ENCODE measurements at regions not wholly inside any gene's neighbourhood (a gene's known extent, or its start where the extent isn't known, plus 50 kb on each side); places are given as distances from the start of the nearest gene placed in this dataset.

DNA sequence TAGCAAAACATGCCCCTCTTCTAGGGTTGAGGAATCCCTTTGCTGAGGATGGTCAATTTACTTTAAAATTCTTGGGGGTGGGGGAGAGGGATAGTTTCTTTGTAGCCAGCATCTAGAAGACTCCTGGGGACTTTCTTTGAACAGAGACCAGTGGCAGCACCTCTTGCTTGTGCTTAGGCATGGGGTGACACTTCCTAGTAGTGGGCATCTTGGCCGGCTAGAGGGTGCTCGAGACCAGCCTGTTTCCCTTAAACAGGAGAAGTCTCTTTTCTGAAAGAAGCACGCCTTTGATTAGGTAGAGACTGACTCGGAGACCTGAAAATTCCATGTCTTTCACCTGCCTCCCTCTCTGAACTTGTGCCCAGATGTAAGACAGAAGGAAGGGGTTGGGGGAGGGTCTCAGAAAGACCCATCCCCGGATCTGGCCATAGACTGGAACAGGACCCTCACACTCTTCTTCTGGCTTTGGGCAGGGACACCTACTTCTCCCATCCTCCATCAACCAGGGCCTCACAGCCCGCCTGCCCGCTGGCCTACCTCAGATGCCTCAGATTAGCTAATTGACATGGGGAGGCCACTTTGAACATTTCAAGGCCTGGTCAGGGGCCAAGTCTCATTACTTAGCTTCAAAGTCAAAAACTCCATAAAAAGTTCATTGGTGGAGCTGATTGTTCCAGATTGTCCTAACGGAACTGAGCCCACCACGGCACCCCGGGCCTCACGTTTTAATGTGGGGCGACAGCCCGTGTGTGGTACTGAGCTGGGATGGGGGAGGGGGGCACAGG is 172.2 kb downstream of the CDC5L start:
- DNase-seq (ENCODE audit: low spot score): no peak
- FAIRE-seq: no peak

DNA sequence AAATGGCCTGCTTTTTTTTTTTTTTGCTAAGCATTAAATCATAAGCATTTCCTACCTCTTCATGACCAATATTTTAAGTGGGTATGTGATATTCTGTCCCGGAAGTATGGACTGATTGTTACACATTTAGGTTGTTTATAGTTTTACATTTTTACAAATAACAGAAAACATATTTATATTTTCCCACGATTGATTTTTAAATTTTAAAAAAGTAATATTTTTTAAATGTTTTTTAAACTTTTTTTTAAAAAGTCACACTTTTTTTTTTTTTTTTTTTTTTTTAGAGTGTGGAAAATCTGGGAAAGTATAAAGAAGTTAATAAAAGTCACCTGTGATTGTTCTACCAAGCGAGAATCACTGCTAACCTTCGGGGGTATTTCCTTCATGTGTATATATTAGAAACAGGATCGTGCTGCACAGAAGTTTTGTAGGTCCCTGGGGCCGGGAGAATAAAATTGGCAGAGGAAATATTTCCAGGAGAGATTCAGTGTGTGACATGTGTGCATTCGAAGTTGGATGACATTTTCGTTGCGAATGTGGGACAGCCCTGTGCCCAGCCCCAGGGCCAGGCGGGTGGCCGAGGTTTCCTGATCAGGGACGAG is 173.1 kb downstream of the CDC5L start:
- DNase-seq (ENCODE audit: low spot score): no peak
- FAIRE-seq: no peak

DNA sequence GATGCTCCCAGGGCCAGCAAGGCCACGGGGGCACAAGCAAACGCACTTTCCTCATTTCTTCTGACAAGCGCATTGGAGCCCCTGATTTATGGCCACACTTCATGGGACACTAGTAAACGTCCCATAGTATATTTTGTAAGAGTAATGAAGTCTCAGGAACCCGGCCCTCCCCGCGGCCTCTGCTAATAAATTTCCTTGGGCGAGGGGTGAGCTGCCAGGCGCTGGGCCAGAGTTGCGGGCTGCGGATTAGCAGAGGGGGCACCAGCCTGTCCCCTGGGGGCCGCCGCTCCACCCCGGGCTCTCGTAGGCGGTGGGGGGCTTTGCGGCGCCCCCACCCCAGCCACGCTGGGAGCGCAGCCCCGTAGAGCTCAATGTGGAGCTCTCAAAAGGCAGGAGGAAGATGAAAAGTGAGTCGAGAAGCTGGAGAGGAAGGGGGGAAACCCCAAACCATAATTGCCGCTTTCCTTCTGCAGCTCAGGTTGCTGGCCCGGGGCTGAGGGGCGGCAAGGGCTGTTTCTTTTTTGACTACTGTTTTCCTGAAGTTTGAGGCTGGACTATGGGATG is 173.6 kb downstream of the CDC5L start:
- FAIRE-seq (no peak), DNase-seq (ENCODE audit: low spot score) (no peak)

DNA sequence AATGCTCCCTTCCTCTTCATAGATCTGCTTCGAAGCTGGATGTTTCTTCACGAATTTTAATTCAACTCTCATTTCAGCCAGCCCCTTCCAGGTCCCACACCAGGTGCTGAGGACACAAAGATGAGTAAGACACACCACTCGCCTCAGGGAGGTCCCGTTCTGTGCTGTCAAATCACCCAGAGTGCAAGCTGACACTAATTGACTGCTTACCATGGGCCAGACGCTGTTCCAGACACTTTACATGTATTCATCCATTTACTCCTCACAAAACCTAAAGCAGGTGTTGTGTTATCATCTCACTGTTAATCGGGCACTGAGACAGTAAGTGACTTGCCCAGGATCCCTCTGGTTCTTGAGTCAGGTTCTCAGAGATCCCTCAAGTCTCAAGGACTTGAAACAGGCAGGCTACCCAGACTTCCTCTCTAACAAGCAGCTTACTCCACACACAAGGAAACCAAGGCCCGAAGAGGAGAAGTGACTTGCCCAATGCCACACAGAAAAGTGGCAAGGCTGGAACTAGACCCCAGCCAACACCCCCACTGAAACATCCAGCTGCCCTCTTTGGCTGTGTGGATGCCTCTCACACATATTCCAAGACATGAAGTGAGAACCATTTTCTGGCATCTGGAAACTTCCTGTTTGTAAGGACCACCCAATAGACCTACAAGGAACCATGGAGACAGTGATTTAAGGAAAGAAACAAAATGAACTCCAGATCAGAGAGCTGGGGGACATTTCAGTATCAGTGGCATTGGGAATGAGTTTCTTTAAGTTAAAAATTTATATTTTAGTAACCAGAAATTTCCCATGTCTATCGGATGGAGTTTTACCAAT is 174.5 kb downstream of the CDC5L start:
- FAIRE-seq: no peak
- DNase-seq (ENCODE audit: low spot score): no peak

DNA sequence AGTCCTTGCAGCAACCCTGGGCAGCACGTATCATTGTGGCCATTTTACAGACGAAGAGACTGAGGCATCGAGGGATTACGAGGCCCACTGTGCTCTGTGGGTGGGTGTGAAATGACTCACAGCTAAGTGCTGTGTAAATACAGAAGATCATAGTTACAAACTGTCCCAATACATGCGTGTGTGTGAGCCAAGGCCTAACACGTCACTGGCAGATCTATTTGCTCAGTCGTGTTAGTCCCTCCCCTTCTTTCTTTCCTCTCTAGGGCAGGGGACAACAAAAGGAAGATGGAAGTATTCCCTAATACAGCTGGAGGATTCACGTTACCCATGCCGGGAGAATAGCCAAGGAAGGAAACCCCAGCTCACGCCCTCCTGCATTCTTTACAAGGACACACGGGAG is 175.9 kb downstream of the CDC5L start:
- DNase-seq (ENCODE audit: low spot score): no peak
- peak; percentile 83 for FAIRE-seq

DNA sequence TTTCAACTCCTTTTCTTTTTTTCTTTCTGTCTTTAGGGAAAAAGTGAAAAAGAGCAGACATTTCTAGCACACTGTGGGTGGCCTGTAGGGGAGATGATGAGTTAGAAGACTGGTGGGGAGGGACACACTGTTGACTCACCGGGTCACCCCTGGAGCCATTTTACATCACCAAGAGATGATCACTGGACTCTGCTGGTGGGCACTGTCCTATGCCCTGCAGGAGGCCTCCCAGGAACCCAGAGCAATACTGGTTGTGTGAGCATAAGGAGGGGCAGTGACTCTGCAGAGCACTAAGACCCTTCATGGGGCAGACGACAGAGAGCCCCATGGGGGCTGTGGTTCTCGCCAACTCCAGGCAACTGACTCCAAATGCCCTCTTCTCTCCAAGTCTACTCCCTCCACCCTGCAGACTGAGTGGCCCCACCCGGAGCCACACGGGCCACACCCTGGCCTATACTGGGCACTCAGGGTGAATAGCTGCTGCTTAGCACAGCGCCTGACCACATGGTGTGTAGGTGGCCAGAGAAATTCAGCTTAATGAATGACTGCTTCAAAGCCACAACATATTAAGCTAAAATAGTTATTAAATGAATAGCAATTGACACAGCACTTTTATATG is 177.5 kb downstream of the CDC5L start:
- FAIRE-seq (no peak), DNase-seq (ENCODE audit: low spot score) (no peak)

DNA sequence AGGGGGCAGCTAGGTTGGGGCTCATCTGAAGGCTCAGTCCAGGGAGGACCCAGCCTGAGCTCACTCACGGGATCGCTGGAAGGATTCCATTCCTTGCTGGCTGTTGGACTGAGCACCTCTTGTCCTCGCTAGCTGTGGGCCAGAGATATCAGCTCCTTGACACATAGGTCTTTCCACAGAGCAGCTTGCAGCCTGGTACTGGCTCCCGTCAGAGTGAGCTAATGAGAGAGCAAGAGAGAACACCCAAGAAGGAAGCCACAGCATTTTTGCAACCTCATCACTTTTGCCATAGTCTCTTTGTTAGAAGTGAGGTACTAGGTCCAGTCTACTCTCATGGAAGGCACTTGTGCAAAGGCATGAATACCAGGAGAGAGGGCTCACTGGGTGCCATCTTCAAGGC is 179.9 kb downstream of the CDC5L start:
- no peak for FAIRE-seq
- DNase-seq (ENCODE audit: low spot score): no peak

DNA sequence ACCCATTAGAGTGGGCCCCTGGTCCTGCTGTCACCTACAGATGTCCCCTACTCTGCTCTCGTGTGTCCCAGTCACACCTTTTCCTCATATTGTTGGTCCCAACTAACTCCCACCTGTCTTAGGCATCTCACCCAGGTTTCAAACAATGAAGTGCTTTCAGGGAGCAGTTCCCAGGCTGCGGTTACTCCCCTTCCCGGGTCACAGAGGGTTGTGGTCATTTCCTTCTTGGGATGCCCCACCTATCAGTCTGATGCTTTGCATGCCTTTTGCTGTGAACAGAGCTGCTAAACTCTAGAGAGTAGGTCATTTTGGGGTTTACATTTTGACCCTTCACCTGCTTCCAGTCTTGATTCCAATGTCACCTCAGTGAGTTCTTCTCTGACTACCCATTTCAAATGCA is 181.6 kb downstream of the CDC5L start:
- FAIRE-seq (no peak), DNase-seq (ENCODE audit: low spot score) (peak; percentile 20)

DNA sequence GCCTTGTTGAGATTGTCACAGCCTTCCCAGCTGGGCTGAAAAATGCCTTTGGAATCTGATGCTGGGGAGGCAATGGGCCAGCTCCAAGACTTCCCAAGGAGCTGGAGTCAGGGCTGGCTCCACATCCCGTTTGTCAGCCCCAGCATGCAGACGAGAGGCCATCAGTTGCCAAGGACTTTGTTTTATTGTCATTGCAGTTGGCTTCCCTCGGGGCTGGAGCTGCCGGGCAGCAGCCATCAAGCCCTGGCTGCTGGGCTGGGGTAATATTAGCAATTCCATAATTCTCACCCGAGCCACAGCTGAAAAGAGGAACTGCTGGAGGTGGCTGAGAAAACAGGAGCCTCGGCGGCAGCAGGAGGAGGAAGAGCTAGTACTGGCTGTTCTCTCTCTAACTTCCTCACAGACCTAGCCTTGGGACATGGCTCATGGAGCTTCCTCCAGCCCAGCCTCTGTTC is 182.5 kb downstream of the CDC5L start:
- no peak for FAIRE-seq
- DNase-seq (ENCODE audit: low spot score): no peak

DNA sequence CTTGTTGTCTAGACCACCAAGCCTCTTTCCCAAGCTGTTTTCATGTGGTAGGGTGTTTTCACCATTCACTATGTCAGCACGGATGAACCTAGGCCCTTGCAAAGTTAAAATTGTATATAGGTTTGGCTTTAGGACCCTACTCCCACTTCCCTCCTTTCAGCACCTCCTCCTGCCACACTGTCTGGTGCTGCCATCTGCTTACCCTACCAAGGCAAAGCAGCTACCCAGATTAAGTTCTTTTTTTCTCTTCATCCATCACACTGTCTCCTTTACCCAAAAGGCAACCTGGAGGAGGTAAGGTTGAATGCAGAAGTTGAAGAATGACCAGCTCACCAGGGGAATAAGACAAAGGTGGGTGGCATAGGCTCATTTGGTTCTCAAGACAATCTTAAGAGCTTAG is 184.0 kb downstream of the CDC5L start:
- FAIRE-seq (no peak), DNase-seq (ENCODE audit: low spot score) (no peak)

DNA sequence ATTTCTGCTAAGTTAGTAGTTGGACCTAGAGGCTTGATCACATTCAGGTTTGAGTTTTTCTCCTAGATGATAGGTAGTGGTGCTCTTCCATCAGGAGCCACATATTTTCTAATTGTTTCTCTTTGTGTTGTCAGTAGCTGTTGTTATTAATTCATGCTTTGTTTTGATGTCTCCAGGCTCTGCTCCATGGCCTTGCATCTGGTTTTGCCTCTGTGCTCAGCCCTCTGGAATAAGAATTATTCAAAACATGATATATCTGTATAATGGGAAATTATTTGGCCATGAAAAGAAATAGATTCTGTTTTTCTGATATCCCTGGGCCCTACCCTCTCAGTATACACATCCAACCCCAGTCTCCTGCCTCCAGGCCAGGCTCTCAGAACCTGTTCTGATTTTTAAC is 184.8 kb downstream of the CDC5L start:
- no peak for FAIRE-seq

DNA sequence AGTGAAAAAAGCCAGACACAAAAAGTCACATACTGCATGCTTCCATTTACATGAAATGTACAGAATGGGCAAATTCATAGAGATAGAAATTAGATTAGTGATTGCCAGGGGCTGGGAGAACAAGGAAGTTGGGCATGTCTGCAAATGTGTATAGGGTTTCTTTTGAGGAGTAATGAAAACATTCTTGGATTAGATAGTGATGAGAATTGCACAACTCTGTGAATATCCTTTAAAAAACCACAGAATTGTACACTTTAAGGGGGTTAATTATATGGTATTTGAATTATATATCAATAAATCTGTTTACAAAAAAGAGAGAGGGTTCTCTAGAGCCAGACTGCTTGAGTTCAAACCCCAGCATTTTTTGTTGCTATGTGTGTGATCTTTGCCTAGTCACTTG is 188.1 kb downstream of the CDC5L start:
- FAIRE-seq: no peak
- no peak for DNase-seq (ENCODE audit: low spot score)

More for the DNA sequence above, 184.8 kb downstream of the CDC5L start:
- DNase-seq (ENCODE audit: low spot score): no peak

DNA sequence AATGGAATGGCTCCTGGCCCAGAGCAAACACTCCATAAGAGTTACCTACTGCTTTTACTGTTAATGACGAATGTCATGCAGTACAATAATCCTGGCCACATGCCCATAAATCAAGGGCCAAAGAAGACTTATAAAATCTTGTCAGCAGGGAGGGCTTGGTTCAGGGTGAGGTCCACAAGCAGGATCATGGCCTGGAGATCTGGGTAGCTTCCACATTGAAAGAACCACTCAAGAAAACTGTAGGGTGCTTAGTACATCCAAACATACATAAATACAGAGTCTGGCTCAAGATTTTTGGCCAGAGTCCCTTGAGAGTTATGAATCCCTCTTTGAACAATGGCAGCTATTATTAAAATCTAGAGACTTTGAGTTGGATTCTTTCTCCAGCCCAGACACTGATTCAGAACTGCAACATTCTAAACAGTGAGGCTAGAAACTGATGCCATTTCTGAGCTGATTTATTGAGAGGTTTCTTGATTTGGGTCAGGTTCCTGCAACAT is 188.7 kb downstream of the CDC5L start:
- no peak for FAIRE-seq
- no peak for DNase-seq (ENCODE audit: low spot score)

DNA sequence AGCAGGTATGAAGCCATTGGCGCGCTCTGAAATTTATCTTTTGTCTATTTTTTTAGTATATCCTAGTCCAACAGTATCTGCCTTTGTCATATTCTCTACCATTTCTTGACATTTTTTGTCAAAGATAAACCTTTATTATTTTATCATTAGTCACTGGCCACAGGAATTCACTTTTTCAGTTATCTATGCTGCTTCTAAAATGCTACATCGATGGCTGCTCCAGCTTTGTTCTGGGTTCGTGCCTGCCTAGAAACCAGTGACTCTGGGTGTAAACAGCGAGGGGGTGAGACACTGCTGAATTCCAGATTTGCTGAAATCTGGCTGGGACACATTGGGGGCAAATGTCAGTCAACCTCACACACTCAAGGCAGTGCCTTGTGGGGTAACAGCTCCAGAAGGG is 193.4 kb downstream of the CDC5L start:
- FAIRE-seq (no peak), DNase-seq (ENCODE audit: low spot score) (peak; percentile 43)

DNA sequence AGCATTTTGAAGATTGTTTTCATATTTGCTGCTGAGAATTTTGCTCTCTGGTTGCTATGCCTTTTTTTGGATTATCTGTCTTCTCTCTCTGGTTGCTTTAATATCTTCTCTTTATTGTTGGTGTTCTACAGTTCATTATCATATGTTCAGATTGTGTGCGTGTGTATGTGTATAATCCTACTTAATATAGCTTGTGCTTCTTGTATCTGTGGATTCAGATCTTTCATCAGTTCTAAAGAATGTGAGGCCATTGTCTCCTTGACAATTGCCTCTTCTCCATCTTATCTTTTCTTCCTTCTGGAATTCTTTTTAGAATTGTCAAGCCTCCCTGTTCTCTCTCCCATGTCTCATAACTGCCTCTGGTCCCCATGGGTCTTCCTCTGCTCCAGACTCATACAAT is 195.4 kb downstream of the CDC5L start:
- FAIRE-seq: no peak
- DNase-seq (ENCODE audit: low spot score): no peak

DNA sequence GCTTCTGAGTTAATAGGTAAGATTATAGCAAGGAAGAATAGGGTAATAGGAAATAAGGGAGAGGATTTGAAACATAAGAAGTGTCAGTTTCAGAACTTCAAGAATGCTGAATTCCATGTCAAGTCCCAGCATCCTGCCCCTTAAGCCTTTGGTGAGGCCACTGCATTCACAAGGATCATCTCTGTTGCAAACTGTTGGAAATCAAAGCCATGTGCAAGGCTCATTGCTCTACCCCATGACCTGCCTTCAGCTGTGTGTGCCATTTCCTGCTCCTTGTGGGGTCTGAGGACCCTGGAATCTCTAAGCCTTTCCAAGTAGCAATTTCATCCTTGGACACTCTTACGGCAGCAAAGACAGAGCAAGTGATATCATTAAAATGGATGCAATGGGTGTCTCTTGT is 203.0 kb downstream of the CDC5L start:
- DNase-seq (ENCODE audit: low spot score): no peak
- no peak for FAIRE-seq

DNA sequence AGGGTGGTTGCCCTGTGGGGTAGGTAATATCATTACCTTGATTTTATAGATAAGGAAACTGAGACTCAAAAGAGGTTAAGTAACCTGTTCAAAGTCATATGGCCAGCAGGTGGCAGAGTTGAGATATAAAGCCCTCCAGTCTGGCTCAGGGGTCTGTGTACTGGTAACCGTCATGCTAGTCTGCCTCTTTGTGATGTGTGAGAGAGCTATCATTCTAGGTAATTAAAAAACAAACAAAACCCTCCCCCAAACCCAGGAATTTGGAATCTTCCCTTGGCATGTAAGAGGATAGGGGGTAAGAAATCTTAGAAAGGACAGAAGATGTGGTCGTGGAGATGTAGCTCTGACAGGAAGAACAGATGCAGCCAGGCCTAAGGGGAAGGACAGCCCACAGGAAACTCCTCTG is 206.0 kb downstream of the CDC5L start:
- DNase-seq (ENCODE audit: low spot score) (peak; percentile 72), FAIRE-seq (no peak)

DNA sequence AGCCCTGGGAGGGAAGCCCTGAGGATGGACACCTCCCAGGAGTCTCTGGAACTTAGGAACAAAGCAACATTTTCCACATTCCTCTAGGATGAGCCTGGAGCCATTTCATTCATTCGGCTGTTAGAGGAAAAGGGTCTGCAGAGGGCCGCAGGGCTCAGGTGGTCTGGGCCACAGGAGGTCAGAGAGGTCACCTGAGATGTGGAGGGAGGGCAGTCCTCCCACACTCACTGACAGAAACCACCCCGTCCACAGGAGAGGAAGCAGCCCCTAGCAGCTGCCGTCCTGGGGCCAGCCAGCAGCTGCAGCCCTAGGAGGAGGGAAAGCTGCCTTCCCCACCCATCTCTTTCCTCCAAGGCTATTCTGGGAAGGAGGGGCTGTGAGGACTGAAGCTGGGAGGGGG is 207.0 kb downstream of the CDC5L start:
- DNase-seq (ENCODE audit: low spot score) (no peak), FAIRE-seq (no peak)

DNA sequence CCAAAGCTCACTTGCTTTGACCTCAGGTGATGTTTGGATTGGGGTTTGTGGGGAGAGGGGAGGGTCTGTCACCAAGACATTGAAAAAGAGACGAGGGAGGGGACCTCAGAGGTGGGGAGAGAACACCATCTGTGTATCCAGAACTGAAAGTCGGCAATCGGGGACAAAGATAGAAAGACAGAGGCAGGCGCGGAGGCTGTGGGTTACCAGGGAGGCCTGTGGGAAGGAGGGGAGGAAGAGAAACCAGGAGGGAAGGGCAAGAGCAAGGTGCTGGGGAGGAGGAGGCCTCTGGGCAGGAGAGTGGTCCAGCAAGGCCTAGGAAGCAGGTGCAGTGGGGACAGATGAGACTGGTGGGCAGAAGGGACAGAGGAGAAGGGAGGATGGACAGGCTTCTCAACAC is 211.2 kb downstream of the CDC5L start:
- DNase-seq (ENCODE audit: low spot score) (no peak), FAIRE-seq (no peak)

DNA sequence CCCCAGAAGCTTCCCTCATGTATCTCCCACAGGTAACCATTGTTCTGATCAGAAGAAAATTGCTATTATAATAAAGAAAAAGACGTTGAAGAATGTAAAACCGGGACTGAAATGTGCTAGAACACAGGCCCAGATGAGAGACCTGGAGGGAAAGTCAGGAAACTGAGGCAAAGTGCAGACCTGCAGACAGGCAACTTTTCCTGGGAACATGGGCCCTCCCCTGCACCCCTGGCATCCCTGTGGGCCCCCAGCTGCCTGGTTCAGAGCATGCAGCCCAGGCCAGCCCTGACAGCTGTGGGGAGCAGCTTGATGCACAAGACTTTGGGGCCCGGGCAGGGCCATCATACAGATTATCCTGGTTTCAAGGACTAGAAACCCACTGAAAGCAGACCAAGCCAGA is 212.2 kb downstream of the CDC5L start:
- no peak for FAIRE-seq
- DNase-seq (ENCODE audit: low spot score): no peak

DNA sequence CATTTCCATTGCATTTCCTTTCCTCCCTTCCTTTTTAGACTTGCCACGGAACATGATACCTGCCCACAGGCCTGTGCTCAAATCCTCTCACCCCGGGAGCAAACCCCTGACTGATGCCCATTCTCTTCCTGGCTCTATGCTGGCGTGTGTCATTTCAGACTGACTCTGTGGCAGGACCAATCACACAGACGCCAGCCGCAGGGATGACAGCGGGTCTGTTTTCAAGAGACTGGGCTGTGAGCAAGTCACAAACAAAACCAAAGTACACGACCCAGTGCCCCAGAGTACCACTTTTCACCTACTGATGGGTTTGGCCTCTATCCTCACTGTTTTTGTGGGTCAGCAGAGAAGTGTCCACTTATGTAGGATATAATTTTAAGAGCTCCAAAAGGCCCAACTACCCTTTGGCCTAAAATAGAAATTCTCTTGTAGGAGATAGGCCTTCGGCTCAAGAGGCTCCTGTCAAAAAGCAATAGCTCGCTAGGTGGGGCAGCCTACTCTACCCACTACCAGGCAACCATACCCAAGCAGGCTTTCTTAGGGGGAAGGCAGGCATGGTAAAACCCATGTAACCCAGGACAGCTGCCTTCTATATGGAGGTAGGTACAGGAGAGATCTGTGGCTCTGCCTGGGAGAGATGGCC is 215.7 kb downstream of the CDC5L start:
- no peak for FAIRE-seq

More for the DNA sequence above, 215.7 kb downstream of the CDC5L start:
- DNase-seq (ENCODE audit: low spot score): no peak
